Neural cell (in vitro differentiated cells): ENCODE measurements at regions not wholly inside any gene's neighbourhood (a gene's known extent, or its start where the extent isn't known, plus 50 kb on each side); places are given as distances from the start of the nearest gene placed in this dataset.

Source experiments
- H2AFZ ChIP-seq: fragments of 200-600, 300-800 bp; sonication (generic), shearing (Covaris generic); 2 replicates; pipeline ENCODE4 v1.6.0; 2014; ENCODE audit warnings: low read depth, mild to moderate bottlenecking, antibody characterized with exemption, low read length, moderate library complexity
- H3F3A ChIP-seq: fragments of 200-600 bp; shearing (Covaris generic); 2 replicates; pipeline ENCODE4 v1.6.1; 2016; ENCODE audit warnings: mild to moderate bottlenecking, moderate library complexity, mixed read lengths, antibody characterized with exemption, low read length; ENCODE audit not compliant: insufficient read depth, poor library complexity, severe bottlenecking
- H3K27ac ChIP-seq: fragments of 200-600, 300-800 bp; sonication (generic), shearing (Covaris generic); 2 replicates; pipeline ENCODE4 v1.5.1; 2014; ENCODE audit warnings: mild to moderate bottlenecking, low read length, moderate library complexity
- H3K27me3 ChIP-seq: fragments of 300-800, 200-600 bp; sonication (generic), shearing (Covaris generic); 2 replicates; pipeline ENCODE4 v1.6.0; 2014; ENCODE audit warnings: mild to moderate bottlenecking, low read depth, low read length, moderate library complexity; ENCODE audit not compliant: insufficient read depth
- H3K36me3 ChIP-seq: fragments of 300-800, 200-600 bp; sonication (generic), shearing (Covaris generic); 2 replicates; pipeline ENCODE4 v1.5.1; 2014; ENCODE audit warnings: mild to moderate bottlenecking, antibody characterized with exemption, low read length, moderate library complexity; ENCODE audit not compliant: insufficient read depth
- H3K4me2 ChIP-seq: fragments of 300-800, 200-600 bp; sonication (generic), shearing (Covaris generic); 2 replicates; pipeline ENCODE4 v1.6.0; 2014; ENCODE audit warnings: mild to moderate bottlenecking, low read length
- H3K4me3 ChIP-seq: fragments of 300-800, 200-600 bp; sonication (generic), shearing (Covaris generic); 2 replicates; pipeline ENCODE4 v1.5.1; 2014; ENCODE audit warnings: mild to moderate bottlenecking, low read length, moderate library complexity
- H3K79me2 ChIP-seq: fragments of 200-600 bp; shearing (Covaris generic); replicated peaks from 2 replicates; pipeline ENCODE4 v1.6.0; 2014; ENCODE audit warnings: mild to moderate bottlenecking, low read length, moderate library complexity; ENCODE audit not compliant: insufficient read depth
- H3K9ac ChIP-seq: fragments of 300-800, 200-600 bp; sonication (generic), shearing (Covaris generic); 2 replicates; pipeline ENCODE4 v1.6.1; 2016; ENCODE audit warnings: mild to moderate bottlenecking, low read length, mixed read lengths
- H3K9me2 ChIP-seq: fragments of 200-600 bp; shearing (Covaris generic); 2 replicates; pipeline ENCODE4 v1.6.1; 2016; ENCODE audit warnings: mild to moderate bottlenecking, low read length, mixed read lengths; ENCODE audit not compliant: insufficient read depth
- H3K9me3 ChIP-seq: fragments of 200-600, 300-800 bp; sonication (generic), shearing (Covaris generic); 2 replicates; pipeline ENCODE4 v1.6.1; 2016; ENCODE audit warnings: mild to moderate bottlenecking, mixed run types, low read length, moderate library complexity, mixed read lengths
- H4K20me1 ChIP-seq: fragments of 200-600 bp; shearing (Covaris generic); 2 replicates; pipeline ENCODE4 v1.6.1; 2016; ENCODE audit warnings: mild to moderate bottlenecking, mixed run types; ENCODE audit not compliant: insufficient read depth
- CTCF ChIP-seq: fragments of 450-650 bp; IDR thresholded peaks from 2 replicates; pipeline ENCODE4 v1.5.1; 2014; ENCODE audit warnings: antibody characterized with exemption, mild to moderate bottlenecking, moderate library complexity; ENCODE audit not compliant: poor library complexity, severe bottlenecking
- EP300 ChIP-seq: fragments of 450-650 bp; conservative IDR thresholded peaks from 2 replicates; pipeline ENCODE4 v1.6.1; 2014; ENCODE audit warnings: antibody characterized with exemption, mild to moderate bottlenecking, moderate library complexity; ENCODE audit not compliant: poor library complexity, severe bottlenecking
- EZH2 ChIP-seq: fragments of 200-600, 300-800 bp; shearing (Covaris generic), sonication (generic); IDR thresholded peaks from 2 replicates; pipeline ENCODE4 v1.6.1; 2014; ENCODE audit warnings: antibody characterized with exemption, low read length, borderline replicate concordance, mild to moderate bottlenecking; ENCODE audit not compliant: insufficient read depth, poor library complexity, severe bottlenecking
- MXI1 ChIP-seq: fragments of 450-650 bp; conservative IDR thresholded peaks from 2 replicates; pipeline ENCODE4 v1.6.1; 2014; ENCODE audit warnings: antibody characterized with exemption, mild to moderate bottlenecking; ENCODE audit not compliant: poor library complexity, severe bottlenecking
- POLR2AphosphoS5 ChIP-seq: IDR thresholded peaks from 2 replicates; pipeline ENCODE4 v1.6.1; 2012
- RAD21 ChIP-seq: fragments of 450-650 bp; conservative IDR thresholded peaks from 2 replicates; pipeline ENCODE4 v1.6.1; 2014; ENCODE audit warnings: antibody characterized with exemption, mild to moderate bottlenecking, moderate library complexity
- REST ChIP-seq: IDR thresholded peaks from 2 replicates; pipeline ENCODE4 v1.6.1; 2012; ENCODE audit warnings: borderline replicate concordance
- SMC3 ChIP-seq: fragments of 450-650 bp; conservative IDR thresholded peaks from 2 replicates; pipeline ENCODE4 v1.6.1; 2014; ENCODE audit warnings: antibody characterized with exemption, mild to moderate bottlenecking, moderate library complexity; ENCODE audit not compliant: poor library complexity
- TAF1 ChIP-seq: IDR thresholded peaks from 2 replicates; pipeline ENCODE4 v1.6.1; 2012; ENCODE audit warnings: low read depth

- no peaks in the 10 kb centered on the region for H3K36me3 ChIP-seq
- no peak overlapping the region for H3K9ac ChIP-seq
- H3K9me3 ChIP-seq, result no peaks in the 10 kb centered on the region
- no peaks in the 10 kb centered on the region for H3K79me2 ChIP-seq
- H3K27me3 ChIP-seq, result no peaks in the 10 kb centered on the region
- H3K4me3 ChIP-seq, result no peak overlapping the region
- H2AFZ ChIP-seq, result no peak overlapping the region
- H3F3A ChIP-seq, result no peaks in the 10 kb centered on the region
- no peak overlapping the region for H3K4me2 ChIP-seq
- TF ChIP-seq CTCF (no peak), POLR2AphosphoS5 (no peak), REST (no peak), TAF1 (no peak), RAD21 (no peak), MXI1 (no peak), EZH2 (no peak), EP300 (no peak), SMC3 (no peak)
- H3K27ac ChIP-seq, result no peak overlapping the region
- no peaks in the 10 kb centered on the region for H4K20me1 ChIP-seq
- no peaks in the 10 kb centered on the region for H3K9me2 ChIP-seq
Measured at GRCh38 chr4:175891231-175891630, 79.2 kb upstream of the GPM6A start.

GRCh38 chr4:175891851-175892250, 79.8 kb upstream of the GPM6A start:
- H3K9me3 ChIP-seq, result no peaks in the 10 kb centered on the region
- no peaks in the 10 kb centered on the region for H3K36me3 ChIP-seq

More at GRCh38 chr4:175891851-175892250, 79.8 kb upstream of the GPM6A start:
- no peak overlapping the region for H3K9ac ChIP-seq
- no peaks in the 10 kb centered on the region for H3K27me3 ChIP-seq
- H3K9me2 ChIP-seq, result no peaks in the 10 kb centered on the region
- H3K4me2 ChIP-seq, result no peak overlapping the region
- no peaks in the 10 kb centered on the region for H3F3A ChIP-seq
- no peak overlapping the region for H3K4me3 ChIP-seq
- TF ChIP-seq SMC3 (peak; percentile 89), CTCF (peak; percentile 77), RAD21 (peak; percentile 83), POLR2AphosphoS5 (no peak)
- no peaks in the 10 kb centered on the region for H3K79me2 ChIP-seq
- no peak overlapping the region for H2AFZ ChIP-seq
- no peaks in the 10 kb centered on the region for H4K20me1 ChIP-seq
- H3K27ac ChIP-seq, result no peak overlapping the region
